Mucosa of descending colon (tissue), 3 donors: ENCODE measurements at regions not wholly inside any gene's neighbourhood (a gene's known extent, or its start where the extent isn't known, plus 50 kb on each side); places are given as distances from the start of the nearest gene placed in this dataset.

ENCODE experiments used
- ATAC-seq: fragments of 200-7000 bp; cut with Tn5 transposase; one replicate; pipeline ENCODE4 v1.9.1; 2020; ENCODE audit warnings: mild to moderate bottlenecking, moderate library complexity
- DNase-seq, 3 donors: peaks; one replicate each; pipeline ENCODE4 v3.0.0-alpha.2; 2020
- H3K36me3 ChIP-seq: fragments of 200-600 bp; one replicate; pipeline ENCODE4 v1.8.0; 2021; ENCODE audit warnings: low read depth, mild to moderate bottlenecking
- H3K4me1 ChIP-seq: fragments of 200-600 bp; one replicate; pipeline ENCODE4 v1.8.0; 2021; ENCODE audit warnings: low read depth, mild to moderate bottlenecking
- H3K4me3 ChIP-seq: fragments of 200-600 bp; one replicate; pipeline ENCODE4 v1.8.0; 2021; ENCODE audit warnings: mild to moderate bottlenecking
- H3K9me3 ChIP-seq: fragments of 200-600 bp; one replicate; pipeline ENCODE4 v1.8.0; 2021; ENCODE audit warnings: mild to moderate bottlenecking
- CTCF ChIP-seq: fragments of 200-600 bp; IDR thresholded peaks from one replicate; pipeline ENCODE4 v1.8.0; 2022; ENCODE audit warnings: antibody characterized with exemption, mild to moderate bottlenecking
- intact Hi-C, 2 donors: fragments of 100-400 bp; cut with DNase I in 1 of 2; cut with micrococcal nuclease in 1 of 2; formaldehyde crosslinking; loops; one replicate each; pipeline versions ENCODE4 v1.11.0 to v1.11.1; 2022; cut with DNase I, micrococcal nuclease
- donor health status: DM: no; HTN: no; CAD: no; lungs with moderate emphysema.
- donor health status: DM: no; HTN: no; CAD: no.
- donor health status: DM: no; HTN: yes; CAD: no.

- TF ChIP-seq CTCF: no peak
These were observed 88.4 kb upstream of the PLSCR4 start for GRCh38 chr3:146339349-146339748.

GRCh38 chr3:146337991-146338390 lies 87.1 kb upstream of the PLSCR4 start:
- Histone ChIP-seq H3K36me3 (no peaks in the 10 kb centered on the region), H3K9me3 (no peaks in the 10 kb centered on the region), H3K4me1 (no peaks in the 10 kb centered on the region), H3K4me3 (no peak overlapping the region)
- DNase-seq (no peak), ATAC-seq (no peak)
- no peak for TF ChIP-seq CTCF
- intact Hi-C loops: no loop called here

More at GRCh38 chr3:146339349-146339748, 88.4 kb upstream of the PLSCR4 start:
- intact Hi-C loops: no loop called here
- no peaks in the 10 kb centered on the region for H3K9me3 ChIP-seq
- H3K4me1 ChIP-seq: no peaks in the 10 kb centered on the region
- H3K36me3 ChIP-seq: no peaks in the 10 kb centered on the region
- H3K4me3 ChIP-seq: no peak overlapping the region
- no peak for ATAC-seq
- DNase-seq: no peak

- ATAC-seq: no peak
- Histone ChIP-seq H3K36me3 (no peaks in the 10 kb centered on the region), H3K4me3 (no peak overlapping the region), H3K9me3 (no peaks in the 10 kb centered on the region), H3K4me1 (no peaks in the 10 kb centered on the region)
- no peak for TF ChIP-seq CTCF
- no peak for DNase-seq
- intact Hi-C loops: no loop called here
These were observed 84.5 kb upstream of the PLSCR4 start for GRCh38 chr3:146335386-146335785.

- ATAC-seq (peak; percentile 38), DNase-seq (peak in 1 of 3 donors; percentile 27)
- no peak for TF ChIP-seq CTCF
- intact Hi-C loops: no loop called here
- no peaks in the 10 kb centered on the region for H3K36me3 ChIP-seq
- no peaks in the 10 kb centered on the region for H3K4me1 ChIP-seq
- no peak overlapping the region for H3K4me3 ChIP-seq
- no peaks in the 10 kb centered on the region for H3K9me3 ChIP-seq
These were observed 83.2 kb upstream of the PLSCR4 start for GRCh38 chr3:146334151-146334550.

- no peak for ATAC-seq
- H3K4me1 ChIP-seq: no peaks in the 10 kb centered on the region
- no peaks in the 10 kb centered on the region for H3K9me3 ChIP-seq
- DNase-seq: no peak
- no peak overlapping the region for H3K4me3 ChIP-seq
- intact Hi-C loops: no loop called here
- no peaks in the 10 kb centered on the region for H3K36me3 ChIP-seq
- no peak for TF ChIP-seq CTCF
These were observed 81.1 kb upstream of the PLSCR4 start for GRCh38 chr3:146331967-146332366.
